Peyer's patch (tissue), 4 donors: ENCODE measurements at regions not wholly inside any gene's neighbourhood (a gene's known extent, or its start where the extent isn't known, plus 50 kb on each side); places are given as distances from the start of the nearest gene placed in this dataset.

Experiments
- POLR2A ChIP-seq, 2 donors: fragments of 450-650 bp; IDR thresholded peaks; one replicate each; pipeline ENCODE4 v1.5.1; 2017; ENCODE audit warnings: antibody characterized with exemption in 2 of 2, mild to moderate bottlenecking in 2 of 2, moderate library complexity in 2 of 2
- TF ChIP-seq, protein P1 (sequence below), 6 experiments: fragments of 450-650 bp in 4 of 6; fragments of 200-600 bp in 2 of 6; sonication (generic) in 1 of 6; IDR thresholded peaks; one replicate each; pipeline ENCODE4 v1.5.1; 2017 to 2019; ENCODE audit warnings: antibody characterized with exemption in 6 of 6, mild to moderate bottlenecking in 3 of 6, moderate library complexity in 1 of 6

DNA sequence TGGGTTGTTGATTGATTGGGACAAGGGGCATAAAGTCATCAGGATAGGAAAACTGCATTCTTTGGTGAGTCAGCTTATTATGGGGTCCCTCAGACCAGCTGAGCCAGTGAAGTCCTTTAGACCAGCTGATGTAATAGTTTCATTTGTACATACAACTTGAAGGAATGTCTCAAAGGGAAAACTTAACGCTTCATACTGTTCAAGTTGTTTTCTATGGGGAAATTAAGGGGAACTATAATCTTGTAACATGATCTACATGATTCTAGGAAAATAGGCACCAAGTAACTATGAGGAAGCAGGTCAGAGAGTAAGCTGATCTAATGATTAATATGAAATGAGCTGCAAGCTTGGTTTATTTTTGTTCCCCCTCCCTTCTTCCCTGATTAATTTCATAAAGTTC, 175.1 kb upstream of the GRID2 start:
- TF ChIP-seq, protein P1, sequence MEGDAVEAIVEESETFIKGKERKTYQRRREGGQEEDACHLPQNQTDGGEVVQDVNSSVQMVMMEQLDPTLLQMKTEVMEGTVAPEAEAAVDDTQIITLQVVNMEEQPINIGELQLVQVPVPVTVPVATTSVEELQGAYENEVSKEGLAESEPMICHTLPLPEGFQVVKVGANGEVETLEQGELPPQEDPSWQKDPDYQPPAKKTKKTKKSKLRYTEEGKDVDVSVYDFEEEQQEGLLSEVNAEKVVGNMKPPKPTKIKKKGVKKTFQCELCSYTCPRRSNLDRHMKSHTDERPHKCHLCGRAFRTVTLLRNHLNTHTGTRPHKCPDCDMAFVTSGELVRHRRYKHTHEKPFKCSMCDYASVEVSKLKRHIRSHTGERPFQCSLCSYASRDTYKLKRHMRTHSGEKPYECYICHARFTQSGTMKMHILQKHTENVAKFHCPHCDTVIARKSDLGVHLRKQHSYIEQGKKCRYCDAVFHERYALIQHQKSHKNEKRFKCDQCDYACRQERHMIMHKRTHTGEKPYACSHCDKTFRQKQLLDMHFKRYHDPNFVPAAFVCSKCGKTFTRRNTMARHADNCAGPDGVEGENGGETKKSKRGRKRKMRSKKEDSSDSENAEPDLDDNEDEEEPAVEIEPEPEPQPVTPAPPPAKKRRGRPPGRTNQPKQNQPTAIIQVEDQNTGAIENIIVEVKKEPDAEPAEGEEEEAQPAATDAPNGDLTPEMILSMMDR (IDR thresholded peaks at IDR 0.05): no peak
- no peak for TF ChIP-seq POLR2A (IDR thresholded peaks at IDR 0.05)
